ENCODE measurements at regions not wholly inside any gene's neighbourhood (a gene's known extent, or its start where the extent isn't known, plus 50 kb on each side); places are given as distances from the start of the nearest gene placed in this dataset.

GRCh38 chr18:76230791-76231190, 264.3 kb downstream of the ZNF516 start:
- H2AFZ ChIP-seq (ENCODE audit: insufficient read depth, low read depth, low read length, poor library complexity, severe bottlenecking), result no peak overlapping the region
- intact Hi-C loops (cut with micrococcal nuclease), result no loop called here
- no peak overlapping the region for H3K27ac ChIP-seq (ENCODE audit: low read depth in 1 of 2, low read length in 2 of 2)
- H3K27me3 ChIP-seq (ENCODE audit: control insufficient read depth in 2 of 2, insufficient read depth in 2 of 2, low read length in 2 of 2), result no peaks in the 10 kb centered on the region
- WGBS (ENCODE audit: insufficient coverage), result 80% methylated on average over 10 of the region's 11 CpGs
- no peaks in the 10 kb centered on the region for H4K20me1 ChIP-seq (ENCODE audit: insufficient read depth, low read length)
- H3K4me2 ChIP-seq (replicated peaks; ENCODE audit: extremely low read depth, low read length, poor library complexity, severe bottlenecking), result no peak overlapping the region
- Mint-ChIP-seq H3K4me3 (no peak overlapping the region), H3K9me3 (no peaks in the 10 kb centered on the region), H3K27me3 (ENCODE audit: low read depth in 3 of 3) (peaks cover 2 to 9% (median 2%) of the 10 kb centered on the region in 3 donors), H3K4me1 (no peaks in the 10 kb centered on the region), H3K27ac (no peak overlapping the region), H3K36me3 (no peaks in the 10 kb centered on the region)
- H3K4me3 ChIP-seq (replicated peaks in 1 of 3; ENCODE audit: low read depth in 2 of 3, low read length in 3 of 3), result no peak overlapping the region
- TF ChIP-seq, protein P1, sequence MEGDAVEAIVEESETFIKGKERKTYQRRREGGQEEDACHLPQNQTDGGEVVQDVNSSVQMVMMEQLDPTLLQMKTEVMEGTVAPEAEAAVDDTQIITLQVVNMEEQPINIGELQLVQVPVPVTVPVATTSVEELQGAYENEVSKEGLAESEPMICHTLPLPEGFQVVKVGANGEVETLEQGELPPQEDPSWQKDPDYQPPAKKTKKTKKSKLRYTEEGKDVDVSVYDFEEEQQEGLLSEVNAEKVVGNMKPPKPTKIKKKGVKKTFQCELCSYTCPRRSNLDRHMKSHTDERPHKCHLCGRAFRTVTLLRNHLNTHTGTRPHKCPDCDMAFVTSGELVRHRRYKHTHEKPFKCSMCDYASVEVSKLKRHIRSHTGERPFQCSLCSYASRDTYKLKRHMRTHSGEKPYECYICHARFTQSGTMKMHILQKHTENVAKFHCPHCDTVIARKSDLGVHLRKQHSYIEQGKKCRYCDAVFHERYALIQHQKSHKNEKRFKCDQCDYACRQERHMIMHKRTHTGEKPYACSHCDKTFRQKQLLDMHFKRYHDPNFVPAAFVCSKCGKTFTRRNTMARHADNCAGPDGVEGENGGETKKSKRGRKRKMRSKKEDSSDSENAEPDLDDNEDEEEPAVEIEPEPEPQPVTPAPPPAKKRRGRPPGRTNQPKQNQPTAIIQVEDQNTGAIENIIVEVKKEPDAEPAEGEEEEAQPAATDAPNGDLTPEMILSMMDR (IDR thresholded peaks at IDR 0.05), result no peak
- DNase-seq, result no peak
- no peaks in the 10 kb centered on the region for H3K79me2 ChIP-seq (ENCODE audit: insufficient read depth, low read length)
- no peaks in the 10 kb centered on the region for H3K4me1 ChIP-seq (ENCODE audit: control insufficient read depth in 1 of 2, insufficient read depth in 2 of 2, low read length in 2 of 2)
- no peak overlapping the region for H3K9ac ChIP-seq (ENCODE audit: insufficient read depth, low read length, poor library complexity, severe bottlenecking)
- no peaks in the 10 kb centered on the region for H3K36me3 ChIP-seq (replicated peaks in 1 of 2; ENCODE audit: control insufficient read depth in 1 of 2, insufficient read depth in 2 of 2, low read length in 2 of 2)
- no peaks in the 10 kb centered on the region for H3K9me3 ChIP-seq (replicated peaks in 1 of 2; ENCODE audit: control insufficient read depth in 1 of 2, insufficient read depth in 1 of 2, low read length in 2 of 2)

GRCh38 chr18:76228716-76229115, 266.3 kb downstream of the ZNF516 start:
- TF ChIP-seq, protein P1 (IDR thresholded peaks at IDR 0.05), result no peak
- peaks cover 0 to 4% of the 10 kb centered on the region in 2 donors for H3K9me3 ChIP-seq (replicated peaks in 1 of 2; ENCODE audit: control insufficient read depth in 1 of 2, insufficient read depth in 1 of 2, low read length in 2 of 2)
- no peak overlapping the region for H3K4me3 Mint-ChIP-seq
- no peak overlapping the region for H3K4me2 ChIP-seq (replicated peaks; ENCODE audit: extremely low read depth, low read length, poor library complexity, severe bottlenecking)
- H3K27ac ChIP-seq (ENCODE audit: low read depth in 1 of 2, low read length in 2 of 2), result no peak overlapping the region
- no peaks in the 10 kb centered on the region for H3K4me1 ChIP-seq (ENCODE audit: control insufficient read depth in 1 of 2, insufficient read depth in 2 of 2, low read length in 2 of 2)
- H4K20me1 ChIP-seq (ENCODE audit: insufficient read depth, low read length), result no peaks in the 10 kb centered on the region
- no peak overlapping the region for H3K27ac Mint-ChIP-seq
- intact Hi-C loops (cut with micrococcal nuclease), result no loop called here
- H3K27me3 Mint-ChIP-seq (ENCODE audit: low read depth in 3 of 3), result peaks cover 0 to 8% (median 2%) of the 10 kb centered on the region in 3 donors
- no peaks in the 10 kb centered on the region for H3K36me3 ChIP-seq (replicated peaks in 1 of 2; ENCODE audit: control insufficient read depth in 1 of 2, insufficient read depth in 2 of 2, low read length in 2 of 2)
- no peak overlapping the region for H2AFZ ChIP-seq (ENCODE audit: insufficient read depth, low read depth, low read length, poor library complexity, severe bottlenecking)
- WGBS (ENCODE audit: insufficient coverage), result 75% methylated on average over 4 of the region's 7 CpGs
- H3K27me3 ChIP-seq (ENCODE audit: control insufficient read depth in 2 of 2, insufficient read depth in 2 of 2, low read length in 2 of 2), result no peaks in the 10 kb centered on the region
- no peak overlapping the region for H3K4me3 ChIP-seq (replicated peaks in 1 of 3; ENCODE audit: low read depth in 2 of 3, low read length in 3 of 3)
- no peaks in the 10 kb centered on the region for H3K79me2 ChIP-seq (ENCODE audit: insufficient read depth, low read length)
- no peak for DNase-seq
- no peaks in the 10 kb centered on the region for H3K4me1 Mint-ChIP-seq
- H3K9me3 Mint-ChIP-seq, result peaks cover 0 to 4% (median 0%) of the 10 kb centered on the region in 7 donors
- no peak overlapping the region for H3K9ac ChIP-seq (ENCODE audit: insufficient read depth, low read length, poor library complexity, severe bottlenecking)
- H3K36me3 Mint-ChIP-seq, result no peaks in the 10 kb centered on the region
